ENCODE measurements at regions not wholly inside any gene's neighbourhood (a gene's known extent, or its start where the extent isn't known, plus 50 kb on each side); places are given as distances from the start of the nearest gene placed in this dataset.

DNA sequence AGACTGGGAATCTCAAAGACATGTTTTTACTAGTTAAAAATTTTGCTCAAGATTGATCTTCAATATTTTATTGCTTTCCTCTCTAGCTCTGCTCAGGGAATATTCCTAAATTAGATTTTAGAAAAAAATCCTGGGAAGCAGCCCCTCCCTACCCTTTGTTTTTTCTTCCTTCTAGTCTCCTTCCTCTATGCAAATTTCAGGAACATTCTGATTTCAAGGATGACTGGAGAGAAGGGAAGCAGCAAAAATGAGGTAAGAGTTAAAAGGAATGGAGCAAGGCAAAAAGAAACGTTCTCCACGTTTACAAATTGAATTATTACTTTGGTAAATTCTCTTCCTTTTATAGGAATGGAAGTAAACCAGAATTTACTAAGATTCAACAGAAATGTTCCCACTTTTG is 493.4 kb upstream of the TUSC1 start:
- Mint-ChIP-seq H3K4me1 (ENCODE audit: low read depth) (peaks cover 35% of the 10 kb centered on the region), H3K4me3 (ENCODE audit: unreplicated experiment) (no peak overlapping the region), H3K9me3 (ENCODE audit: low read depth) (peaks cover 3% of the 10 kb centered on the region), H3K27ac (ENCODE audit: unreplicated experiment) (no peak overlapping the region), H3K36me3 (ENCODE audit: low read depth) (no peaks in the 10 kb centered on the region), H3K27me3 (ENCODE audit: low read depth) (no peaks in the 10 kb centered on the region)
- no peak for DNase-seq (ENCODE audit: low spot score)
- TF ChIP-seq, protein P1, sequence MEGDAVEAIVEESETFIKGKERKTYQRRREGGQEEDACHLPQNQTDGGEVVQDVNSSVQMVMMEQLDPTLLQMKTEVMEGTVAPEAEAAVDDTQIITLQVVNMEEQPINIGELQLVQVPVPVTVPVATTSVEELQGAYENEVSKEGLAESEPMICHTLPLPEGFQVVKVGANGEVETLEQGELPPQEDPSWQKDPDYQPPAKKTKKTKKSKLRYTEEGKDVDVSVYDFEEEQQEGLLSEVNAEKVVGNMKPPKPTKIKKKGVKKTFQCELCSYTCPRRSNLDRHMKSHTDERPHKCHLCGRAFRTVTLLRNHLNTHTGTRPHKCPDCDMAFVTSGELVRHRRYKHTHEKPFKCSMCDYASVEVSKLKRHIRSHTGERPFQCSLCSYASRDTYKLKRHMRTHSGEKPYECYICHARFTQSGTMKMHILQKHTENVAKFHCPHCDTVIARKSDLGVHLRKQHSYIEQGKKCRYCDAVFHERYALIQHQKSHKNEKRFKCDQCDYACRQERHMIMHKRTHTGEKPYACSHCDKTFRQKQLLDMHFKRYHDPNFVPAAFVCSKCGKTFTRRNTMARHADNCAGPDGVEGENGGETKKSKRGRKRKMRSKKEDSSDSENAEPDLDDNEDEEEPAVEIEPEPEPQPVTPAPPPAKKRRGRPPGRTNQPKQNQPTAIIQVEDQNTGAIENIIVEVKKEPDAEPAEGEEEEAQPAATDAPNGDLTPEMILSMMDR (IDR thresholded peaks at IDR 0.05): no peak

DNA sequence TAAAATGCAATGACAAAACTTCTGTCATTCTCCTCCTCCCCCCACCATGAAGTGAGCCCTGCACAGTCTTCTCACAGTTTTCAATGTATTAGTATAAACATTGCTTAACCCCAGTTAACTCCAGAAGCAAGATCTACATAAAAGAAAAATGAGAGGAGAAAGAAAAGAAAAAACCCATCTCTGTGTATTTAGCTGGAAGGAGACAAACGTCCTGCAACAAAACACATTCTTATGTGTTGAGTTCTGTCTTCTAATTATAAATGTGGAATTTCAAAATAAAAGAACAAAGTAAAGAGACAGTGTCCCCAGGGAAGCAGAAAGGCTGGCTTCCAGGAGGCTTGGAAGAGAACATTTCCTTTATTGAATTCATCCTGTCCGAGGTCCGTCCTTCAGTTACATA is 491.9 kb upstream of the TUSC1 start:
- Mint-ChIP-seq H3K4me1 (ENCODE audit: low read depth) (peaks cover 33% of the 10 kb centered on the region), H3K27ac (ENCODE audit: unreplicated experiment) (no peak overlapping the region), H3K36me3 (ENCODE audit: low read depth) (no peaks in the 10 kb centered on the region)

DNA sequence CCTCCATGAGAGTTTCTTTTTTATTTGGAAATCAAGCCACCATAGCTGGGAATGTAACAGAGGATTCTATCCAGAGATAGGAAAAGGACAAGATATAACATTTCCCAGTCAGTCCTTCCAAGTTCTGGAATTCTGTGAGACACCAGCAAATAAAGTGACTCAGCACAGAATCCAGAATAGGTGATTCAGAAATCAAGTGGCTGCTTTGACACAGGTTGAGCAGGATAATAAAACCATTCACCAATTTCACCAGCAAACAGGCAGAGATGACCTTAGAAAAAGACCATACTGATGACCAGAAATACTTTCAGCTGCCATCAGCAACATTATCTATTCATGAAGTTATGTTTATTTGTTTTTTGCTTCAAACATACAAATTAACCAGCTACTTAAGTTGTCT is 491.5 kb upstream of the TUSC1 start:
- H3K4me3 Mint-ChIP-seq (ENCODE audit: unreplicated experiment): no peak overlapping the region
- no peak overlapping the region for H3K27ac Mint-ChIP-seq (ENCODE audit: unreplicated experiment)
- TF ChIP-seq, protein P1 (IDR thresholded peaks at IDR 0.05): no peak
- peaks cover 30% of the 10 kb centered on the region for H3K4me1 Mint-ChIP-seq (ENCODE audit: low read depth)
- no peaks in the 10 kb centered on the region for H3K36me3 Mint-ChIP-seq (ENCODE audit: low read depth)
- peaks cover 3% of the 10 kb centered on the region for H3K9me3 Mint-ChIP-seq (ENCODE audit: low read depth)
- no peaks in the 10 kb centered on the region for H3K27me3 Mint-ChIP-seq (ENCODE audit: low read depth)
- no peak for DNase-seq (ENCODE audit: low spot score)

More for the DNA sequence above, 491.9 kb upstream of the TUSC1 start:
- H3K9me3 Mint-ChIP-seq (ENCODE audit: low read depth): peaks cover 3% of the 10 kb centered on the region
- DNase-seq (ENCODE audit: low spot score): no peak
- no peaks in the 10 kb centered on the region for H3K27me3 Mint-ChIP-seq (ENCODE audit: low read depth)
- H3K4me3 Mint-ChIP-seq (ENCODE audit: unreplicated experiment): no peak overlapping the region
- TF ChIP-seq, protein P1 (IDR thresholded peaks at IDR 0.05): no peak

DNA sequence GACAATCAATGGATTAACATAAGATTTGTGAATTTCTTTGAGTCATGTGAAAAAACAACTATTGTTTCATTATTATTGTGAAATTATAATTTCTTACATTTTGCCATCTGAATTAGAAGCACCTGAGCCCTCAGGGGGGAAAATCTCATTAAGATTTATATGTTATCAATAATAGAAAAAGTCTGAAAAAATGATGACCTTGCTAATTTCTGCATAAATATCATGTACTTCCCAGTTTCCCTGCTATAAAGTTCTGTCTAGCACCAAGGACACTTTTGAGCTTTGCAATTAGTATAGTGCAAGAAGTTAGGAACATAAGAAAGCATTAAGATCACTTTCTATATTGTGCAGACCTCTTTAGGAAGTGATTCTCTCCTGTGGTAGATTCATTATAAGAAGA is 488.3 kb upstream of the TUSC1 start:
- no peak for DNase-seq (ENCODE audit: low spot score)
- TF ChIP-seq, protein P1 (IDR thresholded peaks at IDR 0.05): no peak

DNA sequence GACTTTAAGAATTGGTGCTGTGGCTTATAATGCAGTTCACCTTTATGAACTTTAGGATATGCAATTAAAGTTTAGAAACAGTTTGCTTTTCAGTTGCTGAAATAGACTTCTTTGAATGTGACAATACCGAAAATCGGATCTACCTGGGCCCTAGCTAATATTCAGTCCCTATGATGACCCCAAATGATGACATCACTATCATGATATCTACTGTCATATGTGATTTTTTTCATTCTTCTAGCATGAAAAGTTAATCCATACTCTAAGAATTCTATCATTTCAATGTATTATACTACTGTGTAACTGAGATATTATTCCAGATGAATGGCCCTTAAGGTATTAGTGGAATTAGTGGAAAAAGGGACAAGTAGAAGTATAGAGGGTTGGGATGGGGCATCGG is 487.2 kb upstream of the TUSC1 start:
- no peak for DNase-seq (ENCODE audit: low spot score)
- Mint-ChIP-seq H3K27me3 (ENCODE audit: low read depth) (no peaks in the 10 kb centered on the region), H3K36me3 (ENCODE audit: low read depth) (no peaks in the 10 kb centered on the region), H3K27ac (ENCODE audit: unreplicated experiment) (no peak overlapping the region), H3K4me1 (ENCODE audit: low read depth) (peaks cover 23% of the 10 kb centered on the region), H3K4me3 (ENCODE audit: unreplicated experiment) (no peak overlapping the region), H3K9me3 (ENCODE audit: low read depth) (peaks cover 3% of the 10 kb centered on the region)
- TF ChIP-seq, protein P1 (IDR thresholded peaks at IDR 0.05): no peak

More for the DNA sequence above, 488.3 kb upstream of the TUSC1 start:
- Mint-ChIP-seq H3K36me3 (ENCODE audit: low read depth) (no peaks in the 10 kb centered on the region), H3K4me1 (ENCODE audit: low read depth) (peaks cover 31% of the 10 kb centered on the region), H3K27ac (ENCODE audit: unreplicated experiment) (no peak overlapping the region), H3K4me3 (ENCODE audit: unreplicated experiment) (no peak overlapping the region), H3K9me3 (ENCODE audit: low read depth) (peaks cover 3% of the 10 kb centered on the region), H3K27me3 (ENCODE audit: low read depth) (no peaks in the 10 kb centered on the region)
